SK-N-SH (cell line): ENCODE measurements at regions not wholly inside any gene's neighbourhood (a gene's known extent, or its start where the extent isn't known, plus 50 kb on each side); places are given as distances from the start of the nearest gene placed in this dataset.

Experiments
- CTCF ChIA-PET: fragments of 300-600, 350-600 bp; formaldehyde crosslinking; extraction: SDS; loops from one replicate; lab custom pipeline; 2021; lab: Yijun Ruan, JAX
- POLR2A ChIA-PET: fragments of 350-600 bp; sonication (Branson Sonifier 250); formaldehyde crosslinking; extraction: SDS; loops from one replicate; lab custom pipeline; 2020; ENCODE audit warnings: antibody characterized with exemption, inconsistent platforms; lab: Yijun Ruan, JAX
- DNase-seq: peaks from one replicate; pipeline ENCODE4 v3.0.0; 2012
- H2AFZ ChIP-seq: fragments of 200-600 bp; sonication (generic); 2 replicates; pipeline ENCODE4 v1.8.1; 2016; ENCODE audit warnings: antibody characterized with exemption, mild to moderate bottlenecking, low read depth
- H3F3A ChIP-seq: fragments of 200-600 bp; sonication (generic); replicated peaks from 2 replicates; pipeline ENCODE3; 2016; ENCODE audit warnings: antibody characterized with exemption, mild to moderate bottlenecking; ENCODE audit not compliant: insufficient read depth
- H3K27ac ChIP-seq, 2 experiments: fragments of 200-500 bp in 1 of 2; fragments of 200-600 bp in 1 of 2; sonication (Bioruptor generic) in 1 of 2; sonication (generic), shearing (Covaris generic) in 1 of 2; 2 replicates each; pipeline versions ENCODE4 v1.5.1 to v1.6.1; 2014 to 2016; ENCODE audit warnings: low read depth in 2 of 2, inconsistent platforms in 1 of 2, low read length in 1 of 2, mild to moderate bottlenecking in 1 of 2, mixed read lengths in 1 of 2
- H3K27me3 ChIP-seq: fragments of 200-600 bp; sonication (generic), shearing (Covaris generic); 2 replicates; pipeline ENCODE4 v1.6.1; 2016; ENCODE audit warnings: mixed run types; ENCODE audit not compliant: insufficient read depth
- H3K36me3 ChIP-seq, 2 experiments: fragments of 200-500 bp in 1 of 2; fragments of 200-600 bp in 1 of 2; sonication (Bioruptor generic) in 1 of 2; sonication (generic) in 1 of 2; replicated peaks in 1 of 2; 2 replicates each; pipeline versions ENCODE3 to v1.5.1; 2014 to 2016; ENCODE audit warnings: low read length in 1 of 2, mild to moderate bottlenecking in 1 of 2; ENCODE audit not compliant: insufficient read depth in 2 of 2, control insufficient read depth in 1 of 2
- H3K4me1 ChIP-seq, 2 experiments: fragments of 200-500 bp in 1 of 2; fragments of 200-600 bp in 1 of 2; sonication (Bioruptor generic) in 1 of 2; sonication (generic), shearing (Covaris generic) in 1 of 2; 2 replicates each; pipeline versions ENCODE4 v1.5.1 to v1.6.1; 2014 to 2016; ENCODE audit warnings: low read depth in 1 of 2, low read length in 1 of 2, mixed run types in 1 of 2; ENCODE audit not compliant: insufficient read depth in 2 of 2, control insufficient read depth in 1 of 2
- H3K4me2 ChIP-seq: fragments of 200-600 bp; sonication (generic), shearing (Covaris generic); 2 replicates; pipeline ENCODE4 v1.6.1; 2017; ENCODE audit warnings: mixed run types
- H3K4me3 ChIP-seq, 2 experiments: fragments of 200-500 bp in 1 of 2; fragments of 200-600 bp in 1 of 2; sonication (Bioruptor generic) in 1 of 2; sonication (generic), shearing (Covaris generic) in 1 of 2; 2 replicates each; pipeline versions ENCODE4 v1.5.1 to v1.8.1; 2014 to 2016; ENCODE audit warnings: low read depth in 2 of 2, inconsistent platforms in 1 of 2, low read length in 1 of 2, mild to moderate bottlenecking in 1 of 2, mixed read lengths in 1 of 2, moderate library complexity in 1 of 2
- H3K79me2 ChIP-seq: fragments of 200-600 bp; sonication (generic); 2 replicates; pipeline ENCODE4 v1.8.1; 2017; ENCODE audit warnings: mild to moderate bottlenecking; ENCODE audit not compliant: insufficient read depth
- H3K9ac ChIP-seq: fragments of 200-600 bp; sonication (generic); 2 replicates; pipeline ENCODE4 v1.6.1; 2017; ENCODE audit warnings: mixed run types
- H3K9me2 ChIP-seq: fragments of 200-600 bp; sonication (generic); 2 replicates; pipeline ENCODE4 v1.6.1; 2017; ENCODE audit warnings: mixed run types
- H3K9me3 ChIP-seq: fragments of 200-600 bp; sonication (generic); 2 replicates; pipeline ENCODE4 v1.6.1; 2017; ENCODE audit warnings: mixed run types, mild to moderate bottlenecking, moderate library complexity
- H4K20me1 ChIP-seq: fragments of 200-600 bp; sonication (generic); 2 replicates; pipeline ENCODE4 v1.6.1; 2017; ENCODE audit warnings: mild to moderate bottlenecking, mixed run types; ENCODE audit not compliant: insufficient read depth
- CHD2 ChIP-seq: fragments of 150-350 bp; IDR thresholded peaks from 2 replicates; pipeline ENCODE4 v1.6.1; 2018; ENCODE audit warnings: low read length; ENCODE audit not compliant: partially characterized antibody
- EP300 ChIP-seq, 2 experiments: IDR thresholded peaks; 2 replicates each; pipeline versions ENCODE4 v1.4.0 to v1.6.1; 2012; ENCODE audit warnings: borderline replicate concordance in 1 of 2, low read depth in 1 of 2, low read length in 1 of 2
- EZH2phosphoT487 ChIP-seq: fragments of 200-600 bp; sonication (generic); IDR thresholded peaks from 2 replicates; pipeline ENCODE4 v1.6.1; 2017; ENCODE audit warnings: low read depth, mixed run types, mild to moderate bottlenecking, antibody characterized with exemption, moderate library complexity, borderline replicate concordance
- IRF3 ChIP-seq: fragments of 150-350 bp; IDR thresholded peaks from 2 replicates; pipeline ENCODE4 v1.6.1; 2016; ENCODE audit warnings: mild to moderate bottlenecking, low read depth, low read length
- MEF2A ChIP-seq: IDR thresholded peaks from 2 replicates; pipeline ENCODE4 v1.4.0; 2012; ENCODE audit warnings: low read depth, borderline replicate concordance
- NFIC ChIP-seq: IDR thresholded peaks from 2 replicates; pipeline ENCODE4 v1.4.0; 2012; ENCODE audit warnings: borderline replicate concordance
- PBX3 ChIP-seq: IDR thresholded peaks from 2 replicates; pipeline ENCODE4; 2012
- POLR2AphosphoS5 ChIP-seq: IDR thresholded peaks from 2 replicates; pipeline ENCODE4 v1.6.1; 2012; ENCODE audit warnings: low read depth, low read length
- RAD21 ChIP-seq: IDR thresholded peaks from 2 replicates; pipeline ENCODE4 v1.6.1; 2012; ENCODE audit warnings: mild to moderate bottlenecking, low read length
- TAF1 ChIP-seq: IDR thresholded peaks from 2 replicates; pipeline ENCODE4 v1.6.1; 2012; ENCODE audit warnings: low read depth, mild to moderate bottlenecking, low read length, moderate library complexity, borderline replicate concordance
- TCF12 ChIP-seq: IDR thresholded peaks from 2 replicates; pipeline ENCODE4 v1.4.0; 2012
- USF1 ChIP-seq: IDR thresholded peaks from 2 replicates; pipeline ENCODE4 v1.4.0; 2012; ENCODE audit warnings: low read depth, borderline replicate concordance
- YY1 ChIP-seq: IDR thresholded peaks from 2 replicates; pipeline ENCODE4 v1.4.0; 2012; ENCODE audit warnings: low read depth, mild to moderate bottlenecking
- WGBS: methylation state at CpG from one replicate; pipeline ENCODE4 v1.1.6; 2017; ENCODE audit warnings: low lambda C conversion rate; 5-methylcytosine and 5-hydroxymethylcytosine counted together

- no peaks in the 10 kb centered on the region for H3K4me1 ChIP-seq
- H3K79me2 ChIP-seq, result no peaks in the 10 kb centered on the region
- H3K9me3 ChIP-seq, result no peaks in the 10 kb centered on the region
- no peak for DNase-seq
- H3K9me2 ChIP-seq, result no peaks in the 10 kb centered on the region
- H3K4me2 ChIP-seq, result no peak overlapping the region
- H4K20me1 ChIP-seq, result no peaks in the 10 kb centered on the region
- H3K27ac ChIP-seq, result no peak overlapping the region
- 85% methylated on average over 2 of the region's 6 CpGs for WGBS
- H3K4me3 ChIP-seq, result no peak overlapping the region
- no peak overlapping the region for H2AFZ ChIP-seq
- no peak overlapping the region for H3K9ac ChIP-seq
- POLR2A ChIA-PET, result no interaction called here
- TF ChIP-seq POLR2AphosphoS5 (no peak), TCF12 (no peak), IRF3 (no peak), TAF1 (no peak), EP300 (IDR thresholded peaks at IDR 0.05; ENCODE audit: borderline replicate concordance in 1 of 2, low read depth in 1 of 2, low read length in 1 of 2) (no peak), EZH2phosphoT487 (no peak), MEF2A (no peak), CHD2 (no peak)
- CTCF ChIA-PET, result no interaction called here
- no peaks in the 10 kb centered on the region for H3K36me3 ChIP-seq
- no peaks in the 10 kb centered on the region for H3K27me3 ChIP-seq
- no peaks in the 10 kb centered on the region for H3F3A ChIP-seq
Measured at GRCh38 chr13:65085977-65086376, 2144.2 kb downstream of the PCDH9 start.

GRCh38 chr13:65074248-65074647 lies 2155.9 kb downstream of the PCDH9 start:
- Histone ChIP-seq H3K4me1 (no peaks in the 10 kb centered on the region), H3K4me2 (no peak overlapping the region), H3K27me3 (no peaks in the 10 kb centered on the region), H3K9me3 (no peaks in the 10 kb centered on the region), H2AFZ (no peak overlapping the region), H3K4me3 (no peak overlapping the region), H4K20me1 (no peaks in the 10 kb centered on the region), H3K9ac (no peak overlapping the region), H3K27ac (no peak overlapping the region), H3K36me3 (no peaks in the 10 kb centered on the region), H3F3A (no peaks in the 10 kb centered on the region), H3K9me2 (0 out of 2 replicates have a peak, but pooled peaks cover 4% of the 10 kb centered on the region), H3K79me2 (no peaks in the 10 kb centered on the region)
- ChIA-PET CTCF (interaction anchor here (0.6 kb wide), 1 partner anchor 1057 kb away, joined by 3 read pairs; no protein-coding TSS in a partner anchor), POLR2A (no interaction called here)
- DNase-seq, result no peak
- TF ChIP-seq PBX3 (no peak), TAF1 (no peak), USF1 (no peak), YY1 (no peak), NFIC (no peak), RAD21 (no peak), POLR2AphosphoS5 (no peak)
- WGBS, result 67% methylated on average over 5 of the region's 5 CpGs
